Kidney epithelial cell (primary cell): ENCODE measurements at regions not wholly inside any gene's neighbourhood (a gene's known extent, or its start where the extent isn't known, plus 50 kb on each side); places are given as distances from the start of the nearest gene placed in this dataset.
"Not testable (repeated sequence)": the region's sequence is repeated elsewhere in the genome, so short reads cannot be mapped to it uniquely, and the experiment has no call there.

ENCODE experiments used
- DNase-seq: peaks from one replicate; pipeline ENCODE4 v3.0.0-alpha.2; 2010; ENCODE audit warnings: low read depth
- H3K27me3 ChIP-seq: 2 replicates; pipeline ENCODE4 v1.6.0; 2011; ENCODE audit warnings: low read length; ENCODE audit not compliant: control insufficient read depth, insufficient read depth
- H3K36me3 ChIP-seq: 2 replicates; pipeline ENCODE4 v1.5.1; 2011; ENCODE audit warnings: low read length; ENCODE audit not compliant: control insufficient read depth, insufficient read depth
- H3K4me3 ChIP-seq: 2 replicates; pipeline ENCODE4 v1.5.1; 2011; ENCODE audit warnings: low read depth, mild to moderate bottlenecking, control low read depth, low read length
- TF ChIP-seq, protein P1 (sequence below): IDR thresholded peaks from 2 replicates; pipeline ENCODE4 v1.5.1; 2011; ENCODE audit warnings: mild to moderate bottlenecking, moderate library complexity, low read length, control low read depth, inconsistent platforms; ENCODE audit not compliant: insufficient read depth, poor library complexity, severe bottlenecking

DNA sequence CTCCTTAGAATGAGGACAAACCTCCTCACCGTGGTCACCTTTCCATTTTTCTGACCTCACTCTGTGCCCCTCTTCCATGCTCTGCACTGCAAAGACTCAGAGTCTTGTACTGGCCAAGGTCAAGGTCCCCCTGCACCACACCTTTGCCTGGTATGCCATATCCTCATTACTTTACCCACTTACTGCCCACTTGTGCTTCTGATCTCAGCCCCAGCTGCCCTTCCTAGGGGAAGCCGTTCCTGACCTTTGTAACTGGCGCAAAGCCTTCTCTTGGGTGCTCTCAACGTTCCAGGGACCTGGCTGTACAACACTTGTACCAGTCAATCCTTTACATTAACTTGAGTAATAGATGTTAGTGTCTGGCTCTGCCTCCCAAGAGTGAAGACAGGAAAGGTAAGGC, 256.0 kb downstream of the SV2B start:
- no peaks in the 10 kb centered on the region for H3K27me3 ChIP-seq
- no peak overlapping the region for H3K4me3 ChIP-seq
- no peaks in the 10 kb centered on the region for H3K36me3 ChIP-seq
- TF ChIP-seq, protein P1, sequence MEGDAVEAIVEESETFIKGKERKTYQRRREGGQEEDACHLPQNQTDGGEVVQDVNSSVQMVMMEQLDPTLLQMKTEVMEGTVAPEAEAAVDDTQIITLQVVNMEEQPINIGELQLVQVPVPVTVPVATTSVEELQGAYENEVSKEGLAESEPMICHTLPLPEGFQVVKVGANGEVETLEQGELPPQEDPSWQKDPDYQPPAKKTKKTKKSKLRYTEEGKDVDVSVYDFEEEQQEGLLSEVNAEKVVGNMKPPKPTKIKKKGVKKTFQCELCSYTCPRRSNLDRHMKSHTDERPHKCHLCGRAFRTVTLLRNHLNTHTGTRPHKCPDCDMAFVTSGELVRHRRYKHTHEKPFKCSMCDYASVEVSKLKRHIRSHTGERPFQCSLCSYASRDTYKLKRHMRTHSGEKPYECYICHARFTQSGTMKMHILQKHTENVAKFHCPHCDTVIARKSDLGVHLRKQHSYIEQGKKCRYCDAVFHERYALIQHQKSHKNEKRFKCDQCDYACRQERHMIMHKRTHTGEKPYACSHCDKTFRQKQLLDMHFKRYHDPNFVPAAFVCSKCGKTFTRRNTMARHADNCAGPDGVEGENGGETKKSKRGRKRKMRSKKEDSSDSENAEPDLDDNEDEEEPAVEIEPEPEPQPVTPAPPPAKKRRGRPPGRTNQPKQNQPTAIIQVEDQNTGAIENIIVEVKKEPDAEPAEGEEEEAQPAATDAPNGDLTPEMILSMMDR = no peak
- no peak for DNase-seq

DNA sequence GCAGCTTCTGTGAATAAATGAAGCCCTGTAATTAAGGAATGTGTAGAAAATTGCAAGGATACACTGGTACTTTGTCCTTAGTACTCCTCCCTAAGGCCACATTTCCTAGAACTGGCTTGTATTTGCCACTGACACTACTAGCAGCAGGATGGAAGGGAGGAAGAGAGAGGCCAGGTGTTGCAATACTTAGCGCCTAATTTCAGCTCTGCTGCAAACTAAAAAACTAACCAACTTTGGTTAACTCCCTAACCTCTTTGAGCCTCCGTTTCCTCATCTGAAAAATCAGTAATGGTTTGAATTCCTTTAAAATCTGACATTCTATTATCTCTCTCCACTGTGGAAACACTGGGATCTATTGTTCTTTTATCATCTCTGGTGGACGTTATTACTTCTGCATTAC, 257.0 kb downstream of the SV2B start:
- no peak for DNase-seq
- no peaks in the 10 kb centered on the region for H3K27me3 ChIP-seq
- TF ChIP-seq, protein P1 = no peak
- no peaks in the 10 kb centered on the region for H3K36me3 ChIP-seq
- no peak overlapping the region for H3K4me3 ChIP-seq

DNA sequence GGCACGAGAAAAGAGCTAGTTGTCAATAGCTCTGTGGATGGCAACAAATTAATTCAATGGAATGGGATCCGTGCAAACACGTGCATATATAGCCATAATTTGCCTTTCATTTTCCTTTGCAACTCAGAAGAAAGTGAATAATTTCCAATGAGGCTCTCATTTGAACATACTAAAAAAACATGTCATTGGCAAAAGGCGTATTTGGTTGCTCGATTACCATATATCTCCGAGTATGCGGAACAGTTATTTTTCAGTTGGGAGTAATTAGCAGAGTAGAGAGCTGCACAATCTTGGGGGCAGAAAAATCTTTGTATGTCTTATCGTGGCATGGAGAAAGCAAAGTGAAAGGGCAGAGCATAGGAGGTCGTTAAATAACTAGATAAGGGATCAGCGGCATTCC, 257.4 kb downstream of the SV2B start:
- Histone ChIP-seq H3K36me3 (no peaks in the 10 kb centered on the region), H3K4me3 (no peak overlapping the region), H3K27me3 (no peaks in the 10 kb centered on the region)
- no peak for DNase-seq
- TF ChIP-seq, protein P1 = no peak

DNA sequence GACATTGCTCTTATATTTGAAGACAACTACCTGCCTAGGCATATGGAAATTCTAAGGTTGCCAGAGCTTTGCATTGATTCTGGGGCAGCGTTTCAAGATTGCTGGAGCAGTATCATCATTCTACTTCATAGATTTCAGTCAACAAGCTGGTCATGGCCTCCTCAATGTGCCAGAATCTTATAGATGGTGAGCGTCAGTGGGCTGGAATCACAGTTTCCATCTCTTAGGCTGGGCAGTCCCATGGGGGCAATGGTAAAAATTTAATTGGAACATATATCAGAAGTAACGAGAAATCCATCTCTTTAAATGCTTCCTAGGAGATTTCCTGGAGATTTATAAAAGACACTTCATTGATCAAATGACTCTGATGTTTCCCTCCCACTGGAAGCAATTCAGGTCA, 258.3 kb downstream of the SV2B start:
- TF ChIP-seq, protein P1 = no peak
- no peak overlapping the region for H3K4me3 ChIP-seq
- no peaks in the 10 kb centered on the region for H3K27me3 ChIP-seq
- H3K36me3 ChIP-seq = no peaks in the 10 kb centered on the region
- no peak for DNase-seq

DNA sequence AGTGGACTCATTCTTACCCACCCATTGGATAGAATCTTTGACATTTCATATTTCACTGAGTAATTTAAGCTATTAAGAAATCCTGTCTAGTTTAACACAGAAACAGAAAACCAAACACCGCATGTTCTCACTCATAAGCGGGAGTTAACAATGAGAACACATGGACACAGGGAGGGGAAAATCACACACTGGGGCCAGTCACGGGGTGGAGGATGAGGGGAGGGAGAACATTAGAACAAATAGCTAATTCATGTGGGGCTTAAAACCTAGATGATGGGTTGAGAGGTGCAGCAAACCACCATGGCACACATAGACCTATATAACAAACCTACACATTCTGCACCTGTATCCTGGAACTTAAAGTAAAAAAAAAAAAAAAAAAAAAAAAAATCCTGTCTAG, 261.6 kb downstream of the SV2B start:
- H3K27me3 ChIP-seq, H3K36me3 ChIP-seq, DNase-seq, H3K4me3 ChIP-seq: not testable (repeated sequence)

DNA sequence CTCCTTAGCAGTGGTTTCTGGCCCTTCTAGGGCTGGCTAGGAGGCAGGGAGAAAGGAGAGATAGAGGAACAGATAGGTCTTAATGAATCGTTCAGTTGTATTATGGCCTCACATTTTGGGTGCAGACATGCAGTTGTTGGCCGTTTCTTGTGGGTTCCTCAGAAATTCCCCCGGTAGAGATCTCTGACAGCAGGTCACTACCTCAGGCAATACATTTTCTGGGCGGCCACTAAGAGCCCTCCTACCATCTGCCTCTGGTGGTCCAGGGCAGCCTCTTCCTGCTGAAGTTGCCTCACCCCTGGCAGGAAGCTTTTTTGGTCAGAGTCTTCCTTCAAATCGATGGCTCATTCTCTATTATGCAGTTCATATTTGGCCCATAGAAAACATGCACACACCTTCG, 266.1 kb downstream of the SV2B start:
- TF ChIP-seq, protein P1 = no peak
- no peaks in the 10 kb centered on the region for H3K27me3 ChIP-seq

More for the DNA sequence above, 266.1 kb downstream of the SV2B start:
- DNase-seq = no peak
- Histone ChIP-seq H3K4me3 (no peak overlapping the region), H3K36me3 (no peaks in the 10 kb centered on the region)
